ENCODE measurements at regions not wholly inside any gene's neighbourhood (a gene's known extent, or its start where the extent isn't known, plus 50 kb on each side); places are given as distances from the start of the nearest gene placed in this dataset.
"Not testable (repeated sequence)": the region's sequence is repeated elsewhere in the genome, so short reads cannot be mapped to it uniquely, and the experiment has no call there.

DNA sequence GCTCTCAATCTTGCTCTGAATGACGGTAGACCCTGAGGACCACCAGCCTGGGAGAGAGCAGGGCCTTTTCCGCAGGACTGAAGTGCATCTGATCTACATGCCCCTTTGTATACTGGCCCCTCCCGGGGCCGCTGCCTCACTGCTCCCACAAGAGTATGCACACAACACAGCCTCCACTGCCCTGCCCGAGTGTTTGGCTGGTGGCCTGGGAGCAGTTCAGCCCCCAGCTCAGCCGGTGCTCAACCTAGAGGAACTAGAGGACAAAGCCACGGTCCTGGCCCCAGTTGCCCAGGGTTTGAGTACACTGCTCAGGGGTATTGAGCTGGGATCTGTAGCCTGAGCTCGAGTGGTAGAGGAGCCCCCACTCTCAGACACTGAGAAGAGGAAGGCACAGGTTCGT lies 118.9 kb upstream of the CAB39 start:
- DNase-seq (no peak), ATAC-seq (no peak)
- intact Hi-C loops (cut with DNase I, micrococcal nuclease) = no loop called here

DNA sequence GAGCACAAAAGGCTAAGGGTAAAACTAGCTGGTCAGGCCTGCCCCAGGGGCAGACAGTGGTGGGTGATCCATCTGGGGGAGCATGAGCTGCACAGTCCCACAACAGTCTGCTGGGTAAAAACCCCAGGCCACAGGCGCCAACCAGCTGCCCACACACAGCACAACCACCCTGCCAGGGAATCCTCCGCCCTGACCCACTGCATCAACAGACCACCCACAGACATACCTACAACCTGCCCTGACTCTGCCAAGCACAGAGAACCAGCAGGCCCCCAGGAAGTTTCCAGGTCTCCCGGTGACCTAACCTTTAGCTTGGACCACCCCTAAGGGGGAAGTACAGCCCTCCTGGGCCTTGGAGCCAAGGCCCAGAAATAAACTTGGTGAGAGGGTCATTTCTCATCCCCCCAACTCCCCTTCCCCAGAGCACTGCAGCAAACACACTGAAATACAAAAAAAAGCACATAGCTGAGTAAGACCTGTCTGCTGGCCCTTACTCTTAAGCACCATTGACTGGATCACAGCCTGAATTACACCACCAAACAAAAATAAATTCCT lies 118.3 kb upstream of the CAB39 start:
- DNase-seq (no peak), ATAC-seq (no peak)
- intact Hi-C loops (cut with DNase I, micrococcal nuclease) = no loop called here

DNA sequence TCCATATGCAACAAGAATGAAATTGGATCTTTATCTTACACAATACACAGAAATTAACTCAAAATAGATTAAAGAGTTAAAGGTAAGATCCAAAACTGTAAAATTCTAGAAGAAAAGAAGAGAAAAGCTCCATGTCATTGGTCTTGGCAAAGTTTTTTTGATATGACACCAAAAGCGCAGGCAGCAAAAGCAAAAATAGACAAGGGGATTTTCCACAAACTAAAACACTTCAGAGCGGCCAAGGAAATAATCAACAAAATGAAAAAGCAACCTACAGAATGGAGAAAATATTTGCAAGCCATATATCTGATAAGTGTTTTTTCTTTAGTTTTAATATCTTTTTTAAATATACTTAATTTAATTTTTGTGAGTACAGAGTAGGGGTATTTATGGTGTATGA lies 112.8 kb upstream of the CAB39 start:
- intact Hi-C loops (cut with DNase I, micrococcal nuclease) = no loop called here
- no peak for ATAC-seq
- no peak for DNase-seq

DNA sequence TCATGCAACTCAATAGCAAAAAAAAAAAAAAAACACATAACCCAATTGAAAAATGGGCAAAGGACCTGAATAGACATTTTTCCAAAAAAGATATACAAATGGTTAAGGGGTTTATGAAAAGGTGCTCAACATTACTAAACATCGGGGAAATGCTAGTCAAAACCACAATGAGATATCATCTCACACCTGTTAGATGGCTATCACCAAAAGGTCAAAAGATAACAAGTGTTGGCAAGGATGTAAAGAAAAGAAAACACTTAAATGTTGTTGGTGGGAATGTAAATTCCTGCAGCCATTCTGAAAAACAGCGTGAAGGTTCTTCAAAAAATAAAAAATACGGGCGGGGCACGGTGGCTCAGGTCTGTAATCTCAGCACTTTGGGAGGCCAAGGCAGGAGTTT lies 112.4 kb upstream of the CAB39 start:
- no peak for ATAC-seq
- no peak for DNase-seq
- intact Hi-C loops (cut with DNase I, micrococcal nuclease) = no loop called here

DNA sequence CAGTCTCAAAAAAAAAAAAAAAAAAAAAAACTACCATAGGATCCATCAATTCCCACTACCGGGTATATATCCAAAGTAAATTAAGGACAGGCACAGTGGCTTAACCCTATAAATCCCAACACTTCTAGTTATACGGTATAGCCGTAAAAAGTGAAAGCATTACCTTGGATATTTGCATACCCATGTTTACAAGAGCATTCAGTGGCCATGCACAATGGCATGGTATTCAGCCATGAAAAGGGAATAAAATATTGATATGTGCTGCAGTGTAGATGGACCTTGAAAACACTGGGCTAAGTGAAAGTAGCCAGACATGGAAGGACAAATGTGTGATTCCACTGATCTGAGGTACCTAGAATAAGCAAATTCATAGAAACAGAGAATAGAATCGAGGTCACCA lies 111.8 kb upstream of the CAB39 start:
- DNase-seq (no peak), ATAC-seq (no peak)
- intact Hi-C loops (cut with DNase I, micrococcal nuclease) = no loop called here

DNA sequence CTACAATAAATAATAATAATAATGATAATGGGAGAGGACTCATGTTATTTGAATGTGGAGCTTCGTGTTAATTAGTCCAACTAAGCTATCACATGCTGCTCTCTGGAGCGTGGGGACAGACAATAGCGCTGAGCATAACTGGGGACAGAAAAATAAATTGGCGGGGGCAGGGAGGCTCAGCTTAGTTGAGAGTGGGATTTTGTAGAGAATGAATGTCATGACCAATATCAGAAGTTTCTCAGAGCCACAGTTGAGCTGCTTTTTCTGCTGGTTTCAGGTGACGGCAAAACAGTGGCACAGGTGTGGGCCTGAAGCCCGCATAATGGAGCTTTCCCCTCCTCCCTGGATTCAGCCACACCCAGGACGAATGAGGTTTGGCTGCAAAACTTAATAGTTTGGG lies 111.1 kb upstream of the CAB39 start:
- intact Hi-C loops (cut with DNase I, micrococcal nuclease) = no loop called here

DNA sequence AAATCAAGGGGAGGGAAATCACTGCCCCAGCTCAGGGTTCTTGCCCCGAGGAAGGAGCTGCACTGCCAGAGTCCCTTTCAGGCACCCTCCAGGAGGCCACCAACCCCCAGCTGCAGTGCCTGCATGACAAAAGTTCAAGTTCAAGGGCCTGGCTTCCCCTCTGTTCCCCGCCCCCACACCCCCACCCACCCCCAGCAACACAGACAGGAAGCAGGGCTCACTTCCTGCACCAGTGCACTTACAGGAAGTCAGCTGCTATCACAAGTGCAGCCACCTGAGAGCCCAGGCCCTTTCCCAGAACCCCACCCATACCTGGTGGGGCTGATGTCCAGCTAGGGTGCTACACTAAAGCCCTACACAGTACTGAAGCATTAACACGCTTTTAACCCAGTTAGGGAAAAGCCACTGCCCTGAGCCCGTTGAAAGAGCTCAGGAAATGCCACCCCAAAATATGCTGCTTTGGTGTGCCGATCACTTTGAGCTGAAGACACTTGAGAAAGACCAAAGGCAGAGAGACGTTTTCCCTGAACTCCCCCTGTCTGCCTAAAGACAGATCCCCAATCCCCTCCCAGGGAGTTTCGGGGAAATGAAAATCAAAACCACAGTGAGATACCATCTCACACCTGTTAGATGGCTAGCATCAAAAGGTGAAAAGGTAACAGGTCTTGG lies 109.9 kb upstream of the CAB39 start:
- intact Hi-C loops (cut with DNase I, micrococcal nuclease) = no loop called here
- no peak for DNase-seq
- ATAC-seq = peak; percentile 41

More for the DNA sequence above, 111.1 kb upstream of the CAB39 start:
- ATAC-seq = no peak
- DNase-seq = no peak

DNA sequence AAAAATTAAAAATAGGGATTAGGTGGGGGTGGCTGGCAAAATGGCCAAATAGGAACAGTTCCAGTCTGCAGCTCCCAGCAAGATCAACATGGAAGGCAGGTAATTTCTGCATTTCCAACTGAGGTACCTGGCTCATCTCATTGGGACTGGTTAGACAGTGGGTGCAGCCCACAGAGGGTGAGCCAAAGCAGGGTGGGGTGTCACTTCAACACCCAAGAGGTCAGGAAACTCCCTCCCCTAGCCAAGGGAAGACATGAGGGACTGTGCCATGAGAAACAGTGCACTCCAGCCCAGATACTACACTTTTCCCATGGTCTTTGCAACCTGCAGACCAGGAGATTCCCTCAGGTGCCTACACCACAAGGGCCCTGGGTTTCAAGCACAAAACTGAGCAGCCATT lies 109.3 kb upstream of the CAB39 start:
- ATAC-seq; intact Hi-C loops (cut with DNase I, micrococcal nuclease); DNase-seq: not testable (repeated sequence)

DNA sequence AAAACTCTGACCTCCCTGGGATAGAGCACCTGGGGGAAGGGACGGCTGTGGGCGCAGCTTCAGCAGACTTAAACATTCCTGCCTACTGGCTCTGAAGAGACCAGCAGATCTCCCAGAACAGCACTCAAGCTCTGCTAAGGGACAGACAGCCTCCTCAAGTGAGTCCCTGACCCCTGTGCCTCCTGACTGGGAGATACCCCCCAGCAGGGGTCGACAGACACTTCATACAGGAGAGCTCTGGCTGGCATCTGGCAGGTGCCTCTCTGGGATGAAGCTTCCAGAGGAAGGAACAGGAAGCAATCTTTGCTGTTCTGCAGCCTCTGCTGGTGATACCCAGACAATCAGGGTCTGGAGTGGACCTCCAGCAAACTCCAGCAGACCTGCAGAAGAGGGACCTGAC lies 108.5 kb upstream of the CAB39 start:
- intact Hi-C loops (cut with DNase I, micrococcal nuclease); ATAC-seq; DNase-seq: not testable (repeated sequence)

DNA sequence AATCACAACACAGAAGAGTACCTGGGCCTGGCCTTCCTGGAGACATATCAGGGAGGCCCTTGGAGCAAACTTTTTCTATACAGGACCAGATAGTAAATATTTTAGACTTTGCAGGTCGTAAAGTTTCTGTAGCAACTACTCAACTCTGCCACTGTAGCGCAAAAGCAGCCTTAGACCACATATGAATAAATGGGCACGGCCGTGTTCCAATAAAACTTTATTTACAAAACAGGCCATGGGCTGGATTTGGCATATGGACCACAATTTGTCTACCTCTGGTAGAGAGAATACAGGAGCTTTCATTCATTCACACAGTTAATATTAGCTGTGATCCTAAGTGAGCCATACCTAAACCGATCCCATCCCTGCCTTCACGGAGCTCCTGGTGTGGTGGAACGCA lies 98.6 kb upstream of the CAB39 start:
- DNase-seq (no peak), ATAC-seq (no peak)
- intact Hi-C loops (cut with DNase I, micrococcal nuclease) = loop anchor here (10.0 kb wide), 2 partner anchors 599 to 609 kb away; no protein-coding TSS in a partner anchor

DNA sequence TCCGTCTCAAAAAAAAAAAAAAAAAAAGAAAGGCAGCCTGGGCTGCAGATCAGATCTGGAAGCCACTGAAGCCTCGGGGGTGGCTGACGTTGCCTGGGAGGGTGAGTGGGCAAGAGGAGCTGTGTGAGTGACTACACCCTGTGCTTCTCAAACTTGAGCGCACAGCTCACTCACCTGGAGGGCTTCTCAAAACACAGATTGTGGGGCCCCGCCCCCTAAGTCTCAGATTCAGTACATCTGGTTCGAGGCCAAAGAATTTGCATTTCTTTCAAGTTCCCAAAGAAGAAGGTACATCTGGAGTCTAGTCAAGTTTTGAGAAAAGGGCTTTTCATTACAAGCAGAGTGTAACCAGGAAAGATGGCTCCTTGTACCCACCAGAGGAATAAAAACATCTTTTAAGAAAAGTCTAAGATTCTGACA lies 97.7 kb upstream of the CAB39 start:
- no peak for ATAC-seq
- DNase-seq = peak; percentile 43 to 70
- intact Hi-C loops (cut with DNase I, micrococcal nuclease) = loop anchor here (10.0 kb wide), 2 partner anchors 600 to 610 kb away; no protein-coding TSS in a partner anchor

DNA sequence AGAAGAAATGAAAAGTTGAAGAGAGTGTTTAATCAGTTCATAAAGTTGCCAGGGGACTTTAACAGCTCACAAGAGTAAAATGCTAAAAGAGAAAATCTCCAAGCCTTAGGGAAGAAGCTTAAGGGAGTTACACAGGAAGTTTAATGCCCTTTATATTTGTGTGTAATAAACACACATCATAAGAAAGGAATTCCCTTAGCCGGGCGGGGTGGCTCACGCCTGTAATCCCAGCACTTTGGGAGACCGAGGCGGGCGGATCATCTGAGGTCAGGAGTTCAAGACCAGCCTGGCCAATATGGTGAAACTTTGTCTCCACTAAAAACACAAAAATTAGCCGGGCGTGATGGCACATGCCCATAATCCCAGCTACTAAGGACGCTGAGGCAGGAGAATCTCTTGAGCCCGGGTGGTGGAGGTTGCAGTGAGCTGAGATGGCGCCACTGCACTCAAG lies 95.4 kb upstream of the CAB39 start:
- ATAC-seq (peak; percentile 97), DNase-seq (peak; percentile 46)
- intact Hi-C loops (cut with DNase I, micrococcal nuclease) = loop anchor here (10.0 kb wide), 2 partner anchors 602 to 612 kb away; no protein-coding TSS in a partner anchor

DNA sequence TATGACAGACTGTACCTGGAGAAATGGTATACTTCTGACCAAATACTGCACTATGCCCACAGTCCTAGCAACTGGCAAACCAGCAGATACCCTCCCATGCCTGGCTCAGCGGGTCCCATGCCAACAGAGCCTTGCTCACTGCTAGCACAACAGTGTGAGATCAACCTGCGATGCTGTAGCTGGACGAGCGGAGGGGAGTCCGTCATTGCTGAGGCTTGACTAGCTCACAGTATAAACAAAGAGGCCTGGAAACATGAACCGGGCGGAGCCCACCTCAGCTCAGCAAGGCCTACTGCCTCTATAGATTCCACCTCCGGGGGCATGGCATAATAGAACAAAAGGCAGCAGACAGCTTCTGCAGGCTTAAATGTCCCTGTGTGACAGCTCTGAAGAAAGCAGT lies 93.2 kb upstream of the CAB39 start:
- ATAC-seq (no peak), DNase-seq (no peak)
- intact Hi-C loops (cut with DNase I, micrococcal nuclease) = loop anchor here (10.0 kb wide), 2 partner anchors 605 to 615 kb away; no protein-coding TSS in a partner anchor

DNA sequence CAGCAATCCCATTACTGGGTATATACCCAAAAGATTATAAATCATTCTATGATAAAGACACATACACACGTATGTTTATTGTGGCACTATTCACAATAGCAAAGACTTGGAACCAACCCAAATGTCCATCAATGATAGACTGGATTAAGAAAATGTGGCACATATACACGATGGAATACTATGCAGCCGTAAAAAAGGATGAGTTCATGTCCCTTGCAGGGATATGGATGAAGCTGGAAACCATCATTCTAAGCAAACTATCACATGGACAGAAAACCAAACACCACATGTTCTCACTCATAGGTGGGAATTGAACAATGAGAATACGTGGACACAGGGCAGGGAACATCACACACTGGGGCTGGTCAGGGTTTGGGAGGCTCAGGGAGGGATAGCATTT lies 87.4 kb upstream of the CAB39 start:
- intact Hi-C loops (cut with DNase I, micrococcal nuclease); DNase-seq; ATAC-seq: not testable (repeated sequence)

DNA sequence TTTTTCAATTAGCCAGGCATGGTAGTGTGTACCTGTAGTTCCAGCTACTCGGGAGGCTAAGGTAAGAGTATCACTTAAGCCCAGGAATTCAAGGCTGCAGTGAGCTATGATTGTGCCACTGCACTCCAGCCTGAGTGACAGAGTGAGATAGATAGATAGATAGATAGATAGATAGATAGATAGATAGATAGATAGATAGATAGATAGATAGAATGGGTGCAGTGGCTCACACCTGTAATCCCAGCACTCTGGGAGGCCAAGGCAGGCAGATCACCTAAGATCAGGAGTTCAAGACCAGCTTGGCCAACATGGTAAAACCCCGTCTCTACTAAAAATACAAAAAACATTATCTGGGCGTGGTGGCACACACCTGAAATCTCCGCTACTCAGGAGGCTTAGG lies 85.6 kb upstream of the CAB39 start:
- ATAC-seq; DNase-seq; intact Hi-C loops (cut with DNase I, micrococcal nuclease): not testable (repeated sequence)

DNA sequence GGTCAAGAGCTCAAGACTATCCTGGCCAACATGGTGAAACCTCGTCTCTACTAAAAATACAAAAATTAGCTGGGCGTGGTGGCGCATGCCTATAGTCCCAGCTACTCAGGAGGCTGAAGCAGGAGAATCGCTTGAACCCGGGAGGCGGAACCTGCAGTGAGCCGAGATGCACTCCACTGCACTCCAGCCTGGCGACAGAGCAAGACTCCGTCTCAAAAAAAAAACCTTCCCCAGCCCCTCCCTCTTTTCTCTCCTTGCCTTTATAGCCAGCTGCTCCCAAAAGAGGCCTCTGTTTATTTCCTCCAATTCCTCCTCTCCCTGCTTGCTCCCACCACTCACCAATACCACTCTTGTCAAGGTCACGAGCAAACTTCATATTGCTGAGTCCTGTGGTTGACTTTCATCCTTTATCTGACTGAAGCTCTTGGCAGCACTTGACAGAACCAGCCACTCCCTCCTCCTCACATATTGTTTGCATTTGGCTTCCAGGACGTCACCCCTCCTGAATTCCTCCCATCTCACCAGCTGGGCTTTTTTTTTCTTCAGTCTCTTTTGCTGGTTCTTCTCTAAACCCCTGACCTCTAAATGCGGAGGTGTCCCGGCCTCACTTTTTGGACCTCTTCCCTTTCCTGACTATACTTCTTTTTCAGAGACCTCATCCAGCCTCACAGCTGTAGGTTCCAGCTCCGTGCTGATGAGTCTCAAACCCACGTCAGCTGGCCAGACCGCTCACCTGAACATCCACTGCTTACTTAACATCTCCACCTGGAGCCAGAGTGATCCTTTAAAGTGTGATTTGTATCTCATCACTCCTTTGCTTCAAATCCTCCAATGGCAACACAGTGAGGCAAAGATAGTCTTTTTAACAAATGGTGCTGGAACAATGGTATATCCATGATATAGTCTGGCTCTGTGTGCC lies 84.6 kb upstream of the CAB39 start:
- DNase-seq = no peak
- ATAC-seq = peak; percentile 88
- intact Hi-C loops (cut with DNase I, micrococcal nuclease) = no loop called here

DNA sequence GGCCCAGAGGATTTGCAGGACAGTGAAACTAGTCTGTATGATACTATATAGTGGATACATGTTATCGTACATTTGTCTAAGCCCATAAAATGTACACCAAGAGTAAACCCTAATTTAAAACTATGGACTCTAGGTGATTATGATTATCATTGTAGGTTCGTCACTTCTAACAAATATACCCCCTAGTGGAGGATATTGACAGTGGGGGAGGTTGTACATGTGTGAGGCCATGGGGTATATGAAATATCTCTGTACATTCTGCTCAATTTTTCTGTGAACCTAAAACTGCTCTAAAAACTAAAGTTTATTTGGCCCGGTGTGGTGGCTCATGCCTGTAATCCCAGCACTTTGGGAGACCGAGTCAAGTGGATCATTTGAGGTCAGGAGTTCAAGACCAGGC lies 81.2 kb upstream of the CAB39 start:
- intact Hi-C loops (cut with DNase I, micrococcal nuclease) = no loop called here
- no peak for ATAC-seq

DNA sequence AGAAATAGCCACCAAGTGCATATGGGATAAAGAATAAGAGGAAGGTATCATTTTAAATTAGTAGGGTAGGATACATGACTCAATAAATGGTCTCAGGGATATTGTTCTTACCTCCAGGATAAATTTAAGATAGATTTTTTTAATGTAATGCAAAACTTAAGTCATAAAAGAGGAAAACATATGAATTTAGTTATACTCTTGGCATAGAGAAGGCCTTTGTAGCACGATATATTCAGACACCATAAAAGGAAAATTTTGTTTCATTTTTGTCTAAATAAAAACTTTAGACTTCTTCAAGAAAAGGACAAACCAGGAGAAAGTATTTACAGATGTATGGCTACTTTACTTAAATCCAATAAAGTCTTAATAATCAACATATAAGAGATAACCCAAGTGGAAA lies 78.5 kb upstream of the CAB39 start:
- intact Hi-C loops (cut with DNase I, micrococcal nuclease) = no loop called here
- DNase-seq (no peak), ATAC-seq (no peak)

More for the DNA sequence above, 81.2 kb upstream of the CAB39 start:
- no peak for DNase-seq

DNA sequence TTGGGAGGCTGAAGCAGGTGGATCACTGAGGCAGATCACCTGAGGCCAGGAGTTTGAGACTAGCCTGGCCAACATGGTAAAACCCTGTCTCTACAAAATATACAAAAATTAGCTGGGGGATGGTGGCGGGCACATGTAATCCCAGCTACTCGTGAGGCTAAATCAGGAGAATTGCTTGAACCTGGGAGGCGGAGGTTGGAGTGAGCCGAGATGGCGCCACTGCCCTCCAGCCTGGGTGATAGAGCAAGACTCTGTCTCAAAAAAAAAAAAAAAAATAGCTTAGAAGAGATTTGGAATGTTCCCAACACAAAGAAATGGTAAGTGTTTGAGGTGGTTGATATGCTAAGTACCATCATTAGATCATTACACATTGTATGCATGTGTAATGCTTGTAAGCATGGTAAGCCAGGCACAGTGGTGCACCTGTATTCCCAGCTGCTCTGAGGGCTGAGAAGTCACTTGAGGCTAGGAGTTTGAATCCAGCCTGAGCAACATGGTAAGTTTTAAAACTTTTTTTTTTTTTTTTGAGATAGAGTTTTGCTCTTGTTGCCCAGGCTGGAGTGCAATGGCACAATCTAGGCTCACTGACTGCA lies 77.8 kb upstream of the CAB39 start:
- ATAC-seq; DNase-seq; intact Hi-C loops (cut with DNase I, micrococcal nuclease): not testable (repeated sequence)

All from left colon (tissue), 2 donors.